ENCODE measurements at regions not wholly inside any gene's neighbourhood (a gene's known extent, or its start where the extent isn't known, plus 50 kb on each side); places are given as distances from the start of the nearest gene placed in this dataset.

GRCh38 chr16:86683441-86684194 lies 105.3 kb downstream of the FOXL1 start:
- DNase-seq = no peak

- no peak for DNase-seq
These were observed 106.7 kb downstream of the FOXL1 start for GRCh38 chr16:86685076-86685475.

GRCh38 chr16:86690970-86691369 lies 112.6 kb downstream of the FOXL1 start:
- no peak for DNase-seq

- no peak for DNase-seq
These were observed 114.1 kb downstream of the FOXL1 start for GRCh38 chr16:86692426-86692825.

GRCh38 chr16:86693033-86693432 lies 114.7 kb downstream of the FOXL1 start:
- DNase-seq = no peak

- DNase-seq = no peak
These were observed 119.4 kb downstream of the FOXL1 start for GRCh38 chr16:86697715-86698114.

GRCh38 chr16:86700046-86700945 lies 121.9 kb downstream of the FOXL1 start:
- no peak for DNase-seq

- no peak for DNase-seq
These were observed 123.1 kb downstream of the FOXL1 start for GRCh38 chr16:86701286-86701975.

GRCh38 chr16:86702824-86703588 lies 124.7 kb downstream of the FOXL1 start:
- DNase-seq = no peak

GRCh38 chr16:86704516-86704915 lies 126.2 kb downstream of the FOXL1 start:
- no peak for DNase-seq

GRCh38 chr16:86706726-86707125 lies 128.4 kb downstream of the FOXL1 start:
- DNase-seq = no peak

GRCh38 chr16:86707171-86707570 lies 128.8 kb downstream of the FOXL1 start:
- DNase-seq = no peak

GRCh38 chr16:86707581-86707980 lies 129.2 kb downstream of the FOXL1 start:
- DNase-seq = no peak

GRCh38 chr16:86708431-86708830 lies 130.1 kb downstream of the FOXL1 start:
- DNase-seq = no peak

GRCh38 chr16:86709103-86709502 lies 130.8 kb downstream of the FOXL1 start:
- no peak for DNase-seq

- DNase-seq = no peak
These were observed 131.7 kb downstream of the FOXL1 start for GRCh38 chr16:86709902-86710601.

- no peak for DNase-seq
These were observed 132.2 kb downstream of the FOXL1 start for GRCh38 chr16:86710602-86710950.

GRCh38 chr16:86712158-86713009 lies 134.0 kb downstream of the FOXL1 start:
- DNase-seq = no peak

- DNase-seq = no peak
These were observed 134.8 kb downstream of the FOXL1 start for GRCh38 chr16:86713021-86713631.

- DNase-seq = no peak
These were observed 135.8 kb downstream of the FOXL1 start for GRCh38 chr16:86714166-86714565.

- DNase-seq = no peak
These were observed 138.3 kb downstream of the FOXL1 start for GRCh38 chr16:86716649-86717048.
